ENCODE measurements at regions not wholly inside any gene's neighbourhood (a gene's known extent, or its start where the extent isn't known, plus 50 kb on each side); places are given as distances from the start of the nearest gene placed in this dataset.

GRCh38 chr3:95567346-95567745, 1247.0 kb upstream of the EPHA6 start:
- TF ChIP-seq CTCF (IDR thresholded peaks at IDR 0.05) (no peak), POLR2A (IDR thresholded peaks at IDR 0.05) (no peak)
